ENCODE measurements at regions not wholly inside any gene's neighbourhood (a gene's known extent, or its start where the extent isn't known, plus 50 kb on each side); places are given as distances from the start of the nearest gene placed in this dataset.

GRCh38 chr15:31782951-31783350, 247.4 kb upstream of the CHRNA7 start:
- TF ChIP-seq CTCF (IDR thresholded peaks at IDR 0.05) (no peak), POLR2A (IDR thresholded peaks at IDR 0.05) (no peak)

Data from thyroid gland (tissue), 4 donors.